Liver (tissue), 8 donors: ENCODE measurements at regions not wholly inside any gene's neighbourhood (a gene's known extent, or its start where the extent isn't known, plus 50 kb on each side); places are given as distances from the start of the nearest gene placed in this dataset.
A peak's percentile ranks its signal among the peaks of the same experiment; 100 is the strongest.

Source experiments
- DNase-seq: peaks from one replicate; pipeline ENCODE4 v3.0.0-alpha.2; 2017; ENCODE audit warnings: low spot score
- H3K27ac ChIP-seq, 2 donors: one replicate each; pipeline ENCODE4 v1.7.0; 2013; ENCODE audit warnings: inconsistent platforms in 2 of 2, low read length in 2 of 2, control low read depth in 1 of 2, low read depth in 1 of 2, mild to moderate bottlenecking in 1 of 2
- H3K27me3 ChIP-seq, 4 donors: one replicate each; pipeline versions ENCODE4 v1.6.1 to v1.7.0; 2013; ENCODE audit warnings: low read length in 3 of 4, inconsistent platforms in 1 of 4, mild to moderate bottlenecking in 1 of 4, moderate library complexity in 1 of 4; ENCODE audit not compliant: control insufficient read depth in 4 of 4, insufficient read depth in 4 of 4
- H3K36me3 ChIP-seq, 4 donors: one replicate each; pipeline versions ENCODE4 v1.6.1 to v1.7.0; 2013; ENCODE audit warnings: low read length in 3 of 4, mild to moderate bottlenecking in 3 of 4, low read depth in 1 of 4, moderate library complexity in 1 of 4; ENCODE audit not compliant: control insufficient read depth in 4 of 4, insufficient read depth in 3 of 4
- H3K4me1 ChIP-seq, 4 donors: one replicate each; pipeline versions ENCODE4 v1.6.1 to v1.7.0; 2013; ENCODE audit warnings: low read length in 3 of 4, mild to moderate bottlenecking in 3 of 4, moderate library complexity in 1 of 4; ENCODE audit not compliant: control insufficient read depth in 4 of 4, insufficient read depth in 4 of 4
- H3K4me3 ChIP-seq, 3 donors: one replicate each; pipeline versions ENCODE4 v1.6.1 to v1.7.0; 2013; ENCODE audit warnings: low read length in 3 of 3, control low read depth in 1 of 3, low read depth in 1 of 3, mild to moderate bottlenecking in 1 of 3
- H3K9ac ChIP-seq, 2 donors: one replicate each; pipeline ENCODE4 v1.7.0; 2013; ENCODE audit warnings: low read length in 2 of 2, mild to moderate bottlenecking in 2 of 2, moderate library complexity in 2 of 2, control low read depth in 1 of 2, low read depth in 1 of 2
- H3K9me3 ChIP-seq, 4 donors: one replicate each; pipeline versions ENCODE4 v1.6.1 to v1.7.0; 2013; ENCODE audit warnings: low read length in 3 of 4; ENCODE audit not compliant: control insufficient read depth in 4 of 4
- CTCF ChIP-seq: fragments of 150-350 bp; IDR thresholded peaks from 2 replicates; pipeline ENCODE4 v1.5.1; 2017; ENCODE audit warnings: improper control_type of control experiment, low read depth, low read length; ENCODE audit not compliant: missing input control
- FOXA2 ChIP-seq: IDR thresholded peaks from 2 replicates; pipeline ENCODE4 v1.6.1; 2016; ENCODE audit warnings: antibody characterized with exemption
- JUND ChIP-seq, 2 donors: IDR thresholded peaks; 2 replicates each; pipeline ENCODE4 v1.6.1; 2016; ENCODE audit warnings: antibody characterized with exemption in 2 of 2
- MAX ChIP-seq: IDR thresholded peaks from 2 replicates; pipeline ENCODE4 v1.6.1; 2016; ENCODE audit warnings: antibody characterized with exemption
- NR2F2 ChIP-seq: IDR thresholded peaks from 2 replicates; pipeline ENCODE4 v1.6.1; 2016; ENCODE audit warnings: antibody characterized with exemption
- RAD21 ChIP-seq, 2 donors: IDR thresholded peaks; 2 replicates each; pipeline ENCODE4 v1.6.1; 2016; ENCODE audit warnings: antibody characterized with exemption in 2 of 2, mild to moderate bottlenecking in 2 of 2
- REST ChIP-seq: IDR thresholded peaks from 2 replicates; pipeline ENCODE4 v1.6.1; 2016; ENCODE audit warnings: antibody characterized with exemption, mild to moderate bottlenecking
- RXRA ChIP-seq, 2 donors: IDR thresholded peaks; 2 replicates each; pipeline ENCODE4 v1.6.1; 2017 to 2018; ENCODE audit warnings: antibody characterized with exemption in 2 of 2, mild to moderate bottlenecking in 1 of 2
- SP1 ChIP-seq: IDR thresholded peaks from 2 replicates; pipeline ENCODE4 v1.6.1; 2018; ENCODE audit warnings: antibody characterized with exemption, mild to moderate bottlenecking
- YY1 ChIP-seq: IDR thresholded peaks from 2 replicates; pipeline ENCODE4 v1.6.1; 2016; ENCODE audit warnings: antibody characterized with exemption, mild to moderate bottlenecking
- WGBS: extraction: QIAGEN DNeasy Blood & Tissue Kit; methylation state at CpG from one replicate; pipeline ENCODE4 v1.1.7; 2013; 5-methylcytosine and 5-hydroxymethylcytosine counted together
- TF ChIP-seq, protein P1 (sequence below): IDR thresholded peaks from 2 replicates; pipeline ENCODE4 v1.6.1; 2016; ENCODE audit warnings: antibody characterized with exemption
- donor health status: healthy.
- donor health status: healthy.
- donor health status: healthy.
- donor health status: healthy.
- donor health status: healthy.

- Histone ChIP-seq H3K9me3 (no peaks in the 10 kb centered on the region), H3K27me3 (no peaks in the 10 kb centered on the region), H3K27ac (no peak overlapping the region), H3K36me3 (no peaks in the 10 kb centered on the region), H3K9ac (no peak overlapping the region), H3K4me3 (no peak overlapping the region), H3K4me1 (peaks cover 0 to 1% (median 0%) of the 10 kb centered on the region in 4 donors)
- WGBS, result 81% methylated on average over 5 of the region's 5 CpGs
- TF ChIP-seq MAX (no peak), YY1 (no peak), REST (no peak), NR2F2 (no peak), JUND (IDR thresholded peaks at IDR 0.05) (no peak), RXRA (IDR thresholded peaks at IDR 0.05) (no peak), CTCF (no peak), FOXA2 (no peak), RAD21 (IDR thresholded peaks at IDR 0.05) (no peak), SP1 (no peak)
- TF ChIP-seq, protein P1, sequence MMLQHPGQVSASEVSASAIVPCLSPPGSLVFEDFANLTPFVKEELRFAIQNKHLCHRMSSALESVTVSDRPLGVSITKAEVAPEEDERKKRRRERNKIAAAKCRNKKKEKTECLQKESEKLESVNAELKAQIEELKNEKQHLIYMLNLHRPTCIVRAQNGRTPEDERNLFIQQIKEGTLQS, result no peak
- DNase-seq, result no peak
Measured at GRCh38 chr14:59131938-59132795, 56.3 kb upstream of the DAAM1 start.

- Histone ChIP-seq H3K9ac (no peak overlapping the region), H3K36me3 (no peaks in the 10 kb centered on the region), H3K27ac (no peak overlapping the region), H3K4me3 (no peak overlapping the region), H3K27me3 (no peaks in the 10 kb centered on the region), H3K4me1 (peaks cover 0 to 5% (median 2%) of the 10 kb centered on the region in 4 donors), H3K9me3 (no peaks in the 10 kb centered on the region)
- TF ChIP-seq, protein P1, result no peak
- TF ChIP-seq RAD21 (IDR thresholded peaks at IDR 0.05), result peak in 1 of 2 donors; percentile 6
- no peak for DNase-seq
- WGBS, result 86% methylated on average over 3 of the region's 3 CpGs
Measured at GRCh38 chr14:59132796-59133494, 55.5 kb upstream of the DAAM1 start.
